ENCODE measurements at regions not wholly inside any gene's neighbourhood (a gene's known extent, or its start where the extent isn't known, plus 50 kb on each side); places are given as distances from the start of the nearest gene placed in this dataset.

DNA sequence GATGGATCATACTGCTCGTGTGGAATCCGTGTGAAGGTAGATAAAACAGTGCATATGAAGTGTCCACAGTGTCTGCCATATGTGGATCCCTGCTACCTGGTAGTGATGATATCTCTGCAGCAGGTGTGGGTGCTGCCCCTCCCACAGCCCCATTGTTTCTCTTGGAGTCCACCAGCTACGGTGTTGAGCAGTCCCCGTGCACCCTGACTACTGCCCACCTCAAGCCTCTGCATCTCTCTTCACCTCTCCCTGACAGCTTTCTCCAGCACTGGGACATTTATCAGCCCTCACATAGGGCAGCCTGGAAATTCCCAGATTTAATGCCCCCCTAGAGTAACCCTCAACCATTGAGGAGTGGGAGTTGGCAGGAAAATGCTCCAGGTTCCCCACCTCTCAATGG lies 244.7 kb downstream of the IRF8 start:
- Histone ChIP-seq H3K9ac (replicated peaks; ENCODE audit: extremely low read depth, insufficient read depth, low read length) (no peak overlapping the region), H3K9me3 (replicated peaks; ENCODE audit: control insufficient read depth, insufficient read depth, low read length) (no peaks in the 10 kb centered on the region), H3K4me3 (replicated peaks in 1 of 3; ENCODE audit: insufficient read depth in 1 of 3, low read depth in 1 of 3, low read length in 3 of 3) (no peak overlapping the region), H3K27ac (ENCODE audit: insufficient read depth, low read depth, low read length) (no peak overlapping the region), H3K4me2 (ENCODE audit: insufficient read depth, low read length) (no peak overlapping the region), H3K79me2 (ENCODE audit: control insufficient read depth, insufficient read depth, low read length) (no peaks in the 10 kb centered on the region), H3K36me3 (ENCODE audit: control insufficient read depth in 2 of 2, extremely low read depth in 1 of 2, insufficient read depth in 2 of 2, low read length in 2 of 2) (no peaks in the 10 kb centered on the region), H2AFZ (ENCODE audit: low read depth, low read length) (no peak overlapping the region), H3K9me1 (replicated peaks; ENCODE audit: control insufficient read depth, extremely low read depth, insufficient read depth, low read length) (no peaks in the 10 kb centered on the region), H3K4me1 (ENCODE audit: control insufficient read depth, extremely low read depth, insufficient read depth, low read length) (no peaks in the 10 kb centered on the region), H3K27me3 (ENCODE audit: control insufficient read depth in 2 of 2, insufficient read depth in 2 of 2, low read length in 2 of 2) (peaks cover 4% of the 10 kb centered on the region in 2 experiments), H4K20me1 (replicated peaks; ENCODE audit: control insufficient read depth, extremely low read depth, insufficient read depth, low read length) (no peaks in the 10 kb centered on the region)
- BruUV-seq (replicated peaks) = no TSS peak
- FAIRE-seq (no peak), DNase-seq (ENCODE audit: low read depth, low spot score) (no peak)
- CTCF ChIA-PET = interaction anchor here (1.0 to 1.3 kb wide), 2 partner anchors 11 to 56 kb away, joined by 3 read pairs; no protein-coding TSS in a partner anchor
- dilution Hi-C loops (cut with MboI; ENCODE audit: extremely low pct_ligation_motif_present, low sequenced_read_pairs) = no loop called here
- intact Hi-C loops (cut with micrococcal nuclease) = no loop called here
- TF ChIP-seq POLR2A (IDR thresholded peaks at IDR 0.05; ENCODE audit: low read depth, low read length) (no peak), GATA2 (IDR thresholded peaks at IDR 0.05; ENCODE audit: insufficient read depth, insufficient read length, low read depth, low read length) (no peak), MYC (IDR thresholded peaks at IDR 0.05; ENCODE audit: low read depth, low read length) (no peak), EZH2 (IDR thresholded peaks at IDR 0.05; ENCODE audit: borderline replicate concordance, low read depth, low read length, severe bottlenecking) (no peak), POLR2AphosphoS5 (IDR thresholded peaks at IDR 0.05; ENCODE audit: insufficient read depth, low read depth, low read length) (no peak), FOS (IDR thresholded peaks at IDR 0.05; ENCODE audit: borderline replicate concordance, insufficient read depth, low read length) (no peak), JUN (IDR thresholded peaks at IDR 0.05; ENCODE audit: borderline replicate concordance, insufficient read depth, insufficient read length, low read depth) (no peak)
- TF ChIP-seq, protein P1, sequence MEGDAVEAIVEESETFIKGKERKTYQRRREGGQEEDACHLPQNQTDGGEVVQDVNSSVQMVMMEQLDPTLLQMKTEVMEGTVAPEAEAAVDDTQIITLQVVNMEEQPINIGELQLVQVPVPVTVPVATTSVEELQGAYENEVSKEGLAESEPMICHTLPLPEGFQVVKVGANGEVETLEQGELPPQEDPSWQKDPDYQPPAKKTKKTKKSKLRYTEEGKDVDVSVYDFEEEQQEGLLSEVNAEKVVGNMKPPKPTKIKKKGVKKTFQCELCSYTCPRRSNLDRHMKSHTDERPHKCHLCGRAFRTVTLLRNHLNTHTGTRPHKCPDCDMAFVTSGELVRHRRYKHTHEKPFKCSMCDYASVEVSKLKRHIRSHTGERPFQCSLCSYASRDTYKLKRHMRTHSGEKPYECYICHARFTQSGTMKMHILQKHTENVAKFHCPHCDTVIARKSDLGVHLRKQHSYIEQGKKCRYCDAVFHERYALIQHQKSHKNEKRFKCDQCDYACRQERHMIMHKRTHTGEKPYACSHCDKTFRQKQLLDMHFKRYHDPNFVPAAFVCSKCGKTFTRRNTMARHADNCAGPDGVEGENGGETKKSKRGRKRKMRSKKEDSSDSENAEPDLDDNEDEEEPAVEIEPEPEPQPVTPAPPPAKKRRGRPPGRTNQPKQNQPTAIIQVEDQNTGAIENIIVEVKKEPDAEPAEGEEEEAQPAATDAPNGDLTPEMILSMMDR (IDR thresholded peaks at IDR 0.05; ENCODE audit: extremely low read depth in 1 of 2, insufficient read depth in 1 of 2, low read depth in 1 of 2, low read length in 2 of 2) = no peak
- TF ChIP-seq, protein P2, sequence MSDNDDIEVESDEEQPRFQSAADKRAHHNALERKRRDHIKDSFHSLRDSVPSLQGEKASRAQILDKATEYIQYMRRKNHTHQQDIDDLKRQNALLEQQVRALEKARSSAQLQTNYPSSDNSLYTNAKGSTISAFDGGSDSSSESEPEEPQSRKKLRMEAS (IDR thresholded peaks at IDR 0.05; ENCODE audit: insufficient read depth, insufficient read length) = no peak
- POLR2A ChIA-PET = no interaction called here

All from endothelial cell of umbilical vein (primary cell).